Erythroblast (primary cell): ENCODE measurements at regions not wholly inside any gene's neighbourhood (a gene's known extent, or its start where the extent isn't known, plus 50 kb on each side); places are given as distances from the start of the nearest gene placed in this dataset.

Experiments
- GATA1 ChIP-seq: IDR thresholded peaks from 2 replicates; pipeline ENCODE4 v1.6.1; 2011; ENCODE audit warnings: low read depth, mild to moderate bottlenecking, control low read depth, low read length, moderate library complexity
- POLR2A ChIP-seq: IDR thresholded peaks from 2 replicates; pipeline ENCODE4 v1.6.1; 2011; ENCODE audit warnings: mild to moderate bottlenecking, low read length

- TF ChIP-seq POLR2A, result no peak
- no peak for TF ChIP-seq GATA1
Measured at GRCh38 chr2:16392647-16393499, 272.8 kb downstream of the CYRIA start.
